Fibroblast of skin of back (primary cell): ENCODE measurements at regions not wholly inside any gene's neighbourhood (a gene's known extent, or its start where the extent isn't known, plus 50 kb on each side); places are given as distances from the start of the nearest gene placed in this dataset.

Source experiments
- DNase-seq: peaks from one replicate; pipeline ENCODE4 v3.0.0-alpha.2; 2013

GRCh38 chr1:72936151-72936740 is 653.9 kb upstream of the NEGR1 start:
- peak; percentile 50 for DNase-seq

GRCh38 chr1:72932025-72932424 is 649.7 kb upstream of the NEGR1 start:
- DNase-seq, result no peak

GRCh38 chr1:72930528-72930927 is 648.2 kb upstream of the NEGR1 start:
- no peak for DNase-seq

- DNase-seq, result no peak
These were observed 636.6 kb upstream of the NEGR1 start for GRCh38 chr1:72918940-72919339.

GRCh38 chr1:72917920-72918319 is 635.6 kb upstream of the NEGR1 start:
- DNase-seq, result no peak

- no peak for DNase-seq
These were observed 633.2 kb upstream of the NEGR1 start for GRCh38 chr1:72915581-72915980.

- no peak for DNase-seq
These were observed 629.3 kb upstream of the NEGR1 start for GRCh38 chr1:72911656-72912055.

- no peak for DNase-seq
These were observed 613.9 kb upstream of the NEGR1 start for GRCh38 chr1:72896256-72896655.

GRCh38 chr1:72892461-72892860 is 610.1 kb upstream of the NEGR1 start:
- DNase-seq, result peak; percentile 19

GRCh38 chr1:72891976-72892375 is 609.6 kb upstream of the NEGR1 start:
- no peak for DNase-seq

GRCh38 chr1:72885841-72886240 is 603.5 kb upstream of the NEGR1 start:
- DNase-seq, result no peak

GRCh38 chr1:72885017-72885416 is 602.7 kb upstream of the NEGR1 start:
- no peak for DNase-seq

- DNase-seq, result no peak
These were observed 587.5 kb upstream of the NEGR1 start for GRCh38 chr1:72869873-72870272.

GRCh38 chr1:72869441-72869840 is 587.1 kb upstream of the NEGR1 start:
- DNase-seq, result no peak

GRCh38 chr1:72851597-72851996 is 569.3 kb upstream of the NEGR1 start:
- no peak for DNase-seq

- DNase-seq, result no peak
These were observed 566.7 kb upstream of the NEGR1 start for GRCh38 chr1:72848997-72849396.

GRCh38 chr1:72847651-72848050 is 565.3 kb upstream of the NEGR1 start:
- no peak for DNase-seq

- no peak for DNase-seq
These were observed 564.3 kb upstream of the NEGR1 start for GRCh38 chr1:72846476-72847278.

GRCh38 chr1:72845981-72846380 is 563.6 kb upstream of the NEGR1 start:
- DNase-seq, result no peak

- DNase-seq, result peak; percentile 32
These were observed 563.0 kb upstream of the NEGR1 start for GRCh38 chr1:72845381-72845780.

GRCh38 chr1:72837781-72838180 is 555.4 kb upstream of the NEGR1 start:
- peak; percentile 35 for DNase-seq

- DNase-seq, result no peak
These were observed 548.5 kb upstream of the NEGR1 start for GRCh38 chr1:72830606-72831390.

- peak; percentile 61 for DNase-seq
These were observed 544.9 kb upstream of the NEGR1 start for GRCh38 chr1:72827278-72827677.

- no peak for DNase-seq
These were observed 522.2 kb upstream of the NEGR1 start for GRCh38 chr1:72804541-72804940.
